Neutrophil (primary cell): ENCODE measurements at regions not wholly inside any gene's neighbourhood (a gene's known extent, or its start where the extent isn't known, plus 50 kb on each side); places are given as distances from the start of the nearest gene placed in this dataset.

ENCODE experiments used
- H3K27ac ChIP-seq: fragments of 200-600 bp; sonication (generic); 2 replicates; pipeline ENCODE4 v1.5.1; 2016; ENCODE audit warnings: mild to moderate bottlenecking, moderate library complexity
- H3K27me3 ChIP-seq: fragments of 200-600 bp; sonication (generic); 2 replicates; pipeline ENCODE4 v1.6.0; 2016; ENCODE audit warnings: mild to moderate bottlenecking
- H3K36me3 ChIP-seq: fragments of 200-600 bp; sonication (generic); 2 replicates; pipeline ENCODE4 v1.5.1; 2017
- H3K4me1 ChIP-seq, 2 experiments: fragments of 200-600 bp in 1 of 2; sonication (generic) in 1 of 2; 1 replicate in 1 of 2; 2 replicates in 1 of 2; pipeline versions ENCODE4 v1.5.1 to v1.6.1; 2013 to 2016; ENCODE audit warnings: low read depth in 1 of 2, low read length in 1 of 2, mild to moderate bottlenecking in 1 of 2, moderate library complexity in 1 of 2; ENCODE audit not compliant: control insufficient read depth in 1 of 2, insufficient read depth in 1 of 2
- H3K4me3 ChIP-seq, 2 experiments: fragments of 200-600 bp in 1 of 2; sonication (generic) in 1 of 2; 1 replicate in 1 of 2; 2 replicates in 1 of 2; pipeline ENCODE4 v1.5.1; 2013 to 2016; ENCODE audit warnings: low read depth in 1 of 2, low read length in 1 of 2, mild to moderate bottlenecking in 1 of 2, moderate library complexity in 1 of 2
- H3K9me3 ChIP-seq: fragments of 200-600 bp; sonication (generic); 2 replicates; pipeline ENCODE4 v1.5.1; 2016
- CTCF ChIP-seq: fragments of 200-600 bp; sonication (generic); IDR thresholded peaks from 2 replicates; pipeline ENCODE4 v1.5.1; 2016; ENCODE audit warnings: antibody characterized with exemption

- TF ChIP-seq CTCF = no peak
- peaks cover 17% of the 10 kb centered on the region for H3K27me3 ChIP-seq
- H3K4me3 ChIP-seq = no peak overlapping the region
- H3K36me3 ChIP-seq = no peaks in the 10 kb centered on the region
- no peaks in the 10 kb centered on the region for H3K4me1 ChIP-seq
- H3K27ac ChIP-seq = no peak overlapping the region
- H3K9me3 ChIP-seq = no peaks in the 10 kb centered on the region
These were observed 56.5 kb upstream of the COL5A1 start for GRCh38 chr9:134585021-134585561.

- H3K4me3 ChIP-seq = no peak overlapping the region
- H3K36me3 ChIP-seq = no peaks in the 10 kb centered on the region
- no peaks in the 10 kb centered on the region for H3K4me1 ChIP-seq
- TF ChIP-seq CTCF = no peak
- peaks cover 17% of the 10 kb centered on the region for H3K27me3 ChIP-seq
- H3K27ac ChIP-seq = no peak overlapping the region
- H3K9me3 ChIP-seq = no peaks in the 10 kb centered on the region
These were observed 55.6 kb upstream of the COL5A1 start for GRCh38 chr9:134585746-134586706.

- H3K4me3 ChIP-seq = no peak overlapping the region
- TF ChIP-seq CTCF = no peak
- peaks cover 17% of the 10 kb centered on the region for H3K27me3 ChIP-seq
- H3K36me3 ChIP-seq = no peaks in the 10 kb centered on the region
- no peaks in the 10 kb centered on the region for H3K4me1 ChIP-seq
- H3K9me3 ChIP-seq = no peaks in the 10 kb centered on the region
- H3K27ac ChIP-seq = no peak overlapping the region
These were observed 51.9 kb upstream of the COL5A1 start for GRCh38 chr9:134589748-134590147.

GRCh38 chr9:134590240-134591081, 51.1 kb upstream of the COL5A1 start:
- no peak for TF ChIP-seq CTCF
- H3K36me3 ChIP-seq = no peaks in the 10 kb centered on the region
- H3K4me1 ChIP-seq = no peaks in the 10 kb centered on the region
- no peak overlapping the region for H3K4me3 ChIP-seq
- no peak overlapping the region for H3K27ac ChIP-seq
- no peaks in the 10 kb centered on the region for H3K9me3 ChIP-seq
- peaks cover 10% of the 10 kb centered on the region for H3K27me3 ChIP-seq

- H3K27me3 ChIP-seq = peaks cover 5% of the 10 kb centered on the region
- H3K9me3 ChIP-seq = no peaks in the 10 kb centered on the region
- TF ChIP-seq CTCF = no peak
- H3K27ac ChIP-seq = no peak overlapping the region
- no peak overlapping the region for H3K4me3 ChIP-seq
- H3K4me1 ChIP-seq = no peaks in the 10 kb centered on the region
- no peaks in the 10 kb centered on the region for H3K36me3 ChIP-seq
These were observed 50.5 kb upstream of the COL5A1 start for GRCh38 chr9:134591082-134591571.
